HS-27A (cell line): ENCODE measurements at regions not wholly inside any gene's neighbourhood (a gene's known extent, or its start where the extent isn't known, plus 50 kb on each side); places are given as distances from the start of the nearest gene placed in this dataset.
"Not testable (repeated sequence)": the region's sequence is repeated elsewhere in the genome, so short reads cannot be mapped to it uniquely, and the experiment has no call there.

Experiments used
- DNase-seq: peaks from one replicate; pipeline ENCODE4 v3.0.0-alpha.2; 2012; ENCODE audit warnings: low read depth, missing footprints

DNA sequence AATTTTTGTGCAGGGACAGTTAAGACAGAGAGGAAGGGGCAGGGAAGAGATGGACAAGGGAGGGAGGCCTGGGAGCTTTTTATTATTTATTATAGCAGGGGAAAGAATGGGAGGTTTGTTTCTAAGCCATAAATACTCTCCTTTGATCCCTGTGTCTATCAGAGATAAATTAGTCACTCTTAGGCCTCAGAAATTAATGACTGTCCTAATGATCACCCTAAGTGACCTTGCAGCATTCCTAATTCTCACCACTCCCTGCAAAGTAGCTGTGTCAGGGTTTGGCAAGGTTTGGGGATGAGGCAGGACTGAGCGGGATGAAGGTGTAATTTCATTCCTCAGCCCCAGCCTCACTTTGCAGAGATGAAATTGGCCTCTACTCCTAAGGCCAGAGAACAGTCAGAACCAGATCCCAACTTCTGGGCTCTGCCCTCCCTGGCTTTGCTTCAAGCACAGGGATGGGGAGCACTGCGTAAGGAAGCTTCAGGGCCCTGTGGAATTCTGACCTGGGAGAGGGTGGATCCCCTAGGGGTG lies 95.0 kb downstream of the TMEM17 start:
- no peak for DNase-seq

DNA sequence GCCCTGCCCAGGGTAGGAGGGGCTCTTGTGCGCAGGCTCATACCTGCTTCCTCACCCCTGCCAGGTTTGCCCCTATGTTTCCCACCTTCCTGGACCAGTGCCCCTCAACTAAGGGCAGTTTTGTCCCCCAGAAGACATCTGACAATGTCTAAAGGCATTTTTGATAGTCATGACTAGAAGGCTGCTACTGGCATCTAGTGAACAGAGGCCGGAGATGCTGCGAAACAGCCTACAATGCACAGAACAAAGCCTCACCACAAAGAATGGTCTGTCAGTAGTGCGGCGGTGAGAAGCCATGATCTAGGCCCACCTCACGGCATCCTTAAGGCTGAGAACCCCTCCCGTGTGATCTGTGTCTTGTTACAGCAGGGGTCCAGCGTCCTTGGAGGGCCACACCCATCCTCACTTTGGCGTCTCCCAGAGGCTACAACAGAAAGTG lies 96.0 kb downstream of the TMEM17 start:
- no peak for DNase-seq

DNA sequence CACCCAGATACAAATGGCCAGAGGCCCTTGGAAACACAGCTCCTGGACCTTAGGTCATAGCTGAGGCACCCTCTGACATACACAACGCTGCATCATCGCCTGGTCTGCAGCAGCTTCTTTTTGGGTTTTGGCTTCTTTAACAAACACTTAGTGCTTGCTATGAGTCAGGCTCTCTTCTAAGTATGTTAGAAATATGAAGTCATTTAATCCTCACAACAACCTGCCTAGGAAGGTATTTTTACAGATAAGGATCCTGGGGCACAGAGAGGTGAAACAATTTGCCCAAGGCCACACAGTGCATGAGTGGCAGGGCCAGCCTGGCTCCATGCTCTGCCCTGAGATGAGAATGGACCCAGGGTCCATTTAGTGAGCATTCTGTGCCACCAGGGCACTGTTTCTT lies 96.6 kb downstream of the TMEM17 start:
- DNase-seq: no peak

DNA sequence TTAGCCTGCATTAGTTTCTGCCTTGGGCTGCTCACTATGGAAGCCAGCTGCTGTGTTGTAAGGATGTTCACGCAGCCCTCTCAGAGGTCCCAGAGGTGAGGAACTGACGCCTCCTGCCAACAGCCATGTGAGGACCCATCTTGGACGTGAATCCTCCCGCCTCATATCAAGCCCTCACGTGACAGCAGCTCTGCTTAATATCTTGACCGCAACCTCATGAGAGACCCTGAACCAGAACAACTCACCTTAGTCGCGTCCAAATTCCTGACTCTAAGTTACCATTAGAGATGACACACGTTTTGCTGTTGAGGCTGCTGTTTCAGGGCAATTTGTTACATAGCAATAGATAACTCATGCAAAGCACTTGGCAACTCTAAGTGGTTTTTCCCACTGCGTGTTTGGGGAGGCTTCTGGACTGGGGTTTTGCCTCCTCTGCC lies 97.7 kb downstream of the TMEM17 start:
- DNase-seq: no peak

DNA sequence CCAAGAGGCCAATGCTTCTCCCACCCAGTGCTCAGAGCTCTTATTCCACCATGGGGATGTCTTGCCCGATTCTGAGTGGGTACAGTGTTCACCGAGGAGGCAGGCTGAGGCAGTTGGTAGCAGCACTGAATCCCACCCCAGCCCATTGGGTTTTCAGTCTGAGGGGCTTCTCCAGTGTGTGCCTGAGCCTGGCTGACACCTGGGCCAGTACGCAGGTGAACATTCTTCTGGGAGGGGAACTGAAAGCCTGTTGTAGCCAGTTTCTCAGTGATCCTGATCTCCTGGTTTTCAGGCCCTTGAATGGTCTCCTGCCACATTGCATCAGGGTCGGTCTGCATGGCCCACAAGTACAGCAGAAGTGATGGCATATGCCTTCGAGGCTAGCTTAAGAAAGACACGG lies 98.2 kb downstream of the TMEM17 start:
- no peak for DNase-seq

DNA sequence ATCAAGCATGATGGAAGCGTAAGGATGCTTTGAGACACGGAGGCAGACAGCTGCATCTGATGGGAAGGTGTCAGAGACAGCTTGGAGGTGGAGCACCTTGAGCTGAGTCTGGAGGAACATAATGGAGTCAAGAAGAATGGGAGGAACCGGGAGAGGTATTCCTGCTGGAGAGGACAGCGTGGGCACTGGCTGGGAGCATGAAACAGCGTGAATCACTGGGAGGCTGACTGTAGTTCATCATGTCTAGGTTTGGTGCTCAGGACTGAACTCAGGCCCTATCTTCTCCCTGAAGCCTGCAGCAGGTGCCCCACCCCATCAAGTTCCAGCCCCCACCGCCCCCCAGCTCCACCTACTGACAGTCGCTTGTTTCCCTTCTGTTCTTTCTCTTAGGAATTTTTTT lies 98.6 kb downstream of the TMEM17 start:
- DNase-seq: no peak

DNA sequence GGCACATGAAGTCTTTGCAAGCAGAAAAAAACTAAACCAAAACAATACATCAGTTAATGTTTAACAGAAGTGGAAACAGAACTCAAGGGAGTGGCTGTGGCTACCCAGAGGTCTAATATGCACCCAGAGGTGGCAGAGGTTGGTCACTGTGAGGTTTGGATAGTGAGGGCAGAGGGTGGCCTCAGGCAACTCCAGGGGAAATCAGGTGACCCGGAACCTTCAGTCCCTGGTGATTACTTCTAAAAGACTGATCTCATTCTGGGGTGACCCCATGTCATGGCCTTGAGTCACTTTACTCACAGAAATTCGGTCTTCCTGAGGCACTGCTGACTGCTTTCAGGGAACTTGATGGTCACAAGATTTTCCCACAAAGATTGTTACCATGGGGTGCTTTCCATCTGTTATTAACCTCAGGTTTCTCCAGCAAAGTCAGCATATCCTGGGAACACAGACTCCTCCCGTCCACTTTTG lies 99.4 kb downstream of the TMEM17 start:
- no peak for DNase-seq

DNA sequence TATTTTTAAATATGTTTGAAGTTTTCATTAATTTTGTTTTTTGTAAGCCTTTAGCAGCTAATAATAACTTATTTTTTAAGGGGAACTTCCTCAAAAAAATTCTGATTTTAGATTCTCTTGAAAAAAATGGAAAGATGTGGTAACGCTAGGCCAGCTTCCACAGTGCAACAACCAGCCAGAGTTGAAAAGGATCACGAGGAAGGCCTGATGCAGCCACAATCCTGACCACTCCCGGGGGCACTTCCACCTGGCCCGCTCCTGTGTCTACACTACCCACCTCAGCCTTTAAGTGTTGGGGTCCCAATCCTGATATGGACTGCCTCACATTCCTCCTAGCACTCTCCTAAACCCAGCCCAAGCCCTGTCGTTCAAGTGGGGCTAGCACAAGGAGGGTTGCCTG lies 101.1 kb downstream of the TMEM17 start:
- DNase-seq: no peak

DNA sequence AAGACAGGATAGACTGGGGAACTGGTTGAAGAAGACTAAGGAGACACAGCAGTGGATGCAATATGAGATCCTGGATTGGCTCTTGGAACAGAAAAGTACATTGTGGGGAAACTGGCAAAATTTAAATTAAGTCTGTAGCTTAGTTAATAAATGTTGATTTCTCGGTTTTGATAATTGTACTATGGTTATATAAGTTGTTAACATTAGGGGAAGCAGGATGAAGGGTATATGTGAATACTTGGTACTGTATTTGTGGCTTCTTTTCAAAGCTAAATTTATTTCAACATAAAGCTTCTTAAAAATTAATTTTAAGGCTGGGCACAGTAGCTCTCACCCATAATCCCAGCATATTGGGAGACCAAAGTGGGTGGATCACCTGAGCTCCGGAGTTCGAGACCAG lies 103.8 kb downstream of the TMEM17 start:
- no peak for DNase-seq

DNA sequence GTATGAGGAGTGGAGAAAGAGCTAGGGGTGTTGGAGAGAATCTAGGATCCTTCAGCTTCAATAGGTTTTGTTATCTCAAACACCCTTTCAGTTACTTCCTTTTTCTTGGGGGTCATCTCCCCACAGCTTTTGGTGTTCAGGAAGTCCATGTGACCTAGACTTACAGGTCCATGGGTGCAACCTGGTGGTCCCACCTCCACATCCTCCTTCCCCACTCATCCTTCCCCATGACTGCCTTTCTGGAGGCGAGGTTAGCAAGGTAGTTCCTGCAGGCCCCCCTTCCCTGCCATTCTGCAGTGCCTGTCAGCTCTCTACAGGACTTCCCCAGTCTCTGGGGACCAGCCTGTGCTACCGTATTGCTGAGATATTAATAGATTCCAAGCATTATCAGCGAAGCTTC lies 107.6 kb downstream of the TMEM17 start:
- DNase-seq: no peak

DNA sequence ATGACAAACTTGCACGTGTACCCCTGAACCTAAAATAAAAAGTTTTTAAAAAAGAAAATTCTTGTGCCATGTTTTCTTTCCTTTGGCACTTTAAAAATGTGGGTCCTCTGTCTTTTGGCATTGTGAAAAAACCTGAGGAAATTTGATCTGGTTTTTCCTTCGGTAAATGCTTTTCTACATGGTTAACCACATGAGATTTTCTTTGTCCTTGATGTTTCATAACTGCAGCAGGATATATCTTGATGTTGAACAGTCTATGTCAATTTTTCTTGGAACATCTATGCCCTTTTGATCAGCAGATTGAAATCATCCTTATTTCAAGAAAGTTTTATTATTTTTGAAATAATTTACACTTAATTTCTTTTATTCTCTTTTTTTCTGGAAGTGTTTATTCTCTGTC lies 109.1 kb downstream of the TMEM17 start:
- DNase-seq: no peak

DNA sequence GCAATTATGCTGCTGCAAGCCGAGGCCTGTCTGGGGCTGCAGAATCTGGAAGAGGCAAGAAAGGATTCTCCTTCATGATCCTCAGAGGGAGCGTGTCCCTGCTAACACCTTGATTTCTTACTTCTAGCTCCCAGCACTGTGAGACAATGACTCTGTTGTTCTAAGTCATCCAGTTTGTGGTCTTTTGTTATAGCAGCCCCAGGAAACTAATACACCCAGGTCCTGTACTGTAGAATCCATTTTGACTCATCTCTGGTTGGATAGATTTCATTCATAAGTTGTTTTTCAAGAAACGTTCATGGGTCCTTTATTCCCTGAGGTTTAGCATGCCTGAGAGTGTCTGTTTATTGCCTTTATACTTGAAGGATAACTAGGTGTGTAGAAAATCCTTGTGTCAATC lies 112.7 kb downstream of the TMEM17 start:
- no peak for DNase-seq

DNA sequence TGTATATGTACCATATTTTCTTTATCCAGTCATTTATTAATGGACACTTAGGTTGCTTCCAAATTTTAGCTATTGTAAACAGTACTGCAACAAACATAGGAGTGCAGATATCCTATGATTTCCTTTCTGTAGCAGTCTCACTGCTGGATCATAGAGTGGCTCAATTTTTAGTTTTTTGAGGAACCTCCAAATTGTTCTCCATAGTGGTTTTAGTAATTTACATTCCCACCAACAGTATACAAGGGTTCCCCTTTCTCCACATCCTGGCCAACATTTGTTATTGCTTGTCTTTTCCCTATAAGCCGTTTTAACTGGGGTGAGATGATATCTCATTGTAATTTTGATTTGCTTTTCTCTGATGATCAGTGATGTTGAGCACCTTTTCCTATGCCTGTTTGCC lies 114.3 kb downstream of the TMEM17 start:
- no peak for DNase-seq

DNA sequence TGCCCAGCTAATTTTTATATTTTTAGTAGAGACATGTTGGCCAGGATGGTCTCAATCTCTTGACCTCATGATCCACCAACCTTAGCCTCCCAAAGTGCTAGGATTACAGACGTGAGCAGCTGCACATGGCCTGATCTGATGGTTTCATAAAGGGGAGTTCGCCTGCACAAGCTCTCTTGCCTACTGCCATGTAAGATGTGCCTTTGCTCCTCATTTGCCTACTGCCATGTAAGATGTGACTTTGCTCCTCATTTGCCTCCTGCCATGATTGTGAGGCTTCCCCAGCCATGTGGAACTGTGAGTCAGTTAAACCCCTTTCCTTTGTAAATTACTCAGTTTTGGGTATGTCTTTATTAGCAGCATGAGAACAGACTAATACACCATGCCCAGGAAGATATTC lies 119.6 kb downstream of the TMEM17 start:
- not testable (repeated sequence) for DNase-seq

DNA sequence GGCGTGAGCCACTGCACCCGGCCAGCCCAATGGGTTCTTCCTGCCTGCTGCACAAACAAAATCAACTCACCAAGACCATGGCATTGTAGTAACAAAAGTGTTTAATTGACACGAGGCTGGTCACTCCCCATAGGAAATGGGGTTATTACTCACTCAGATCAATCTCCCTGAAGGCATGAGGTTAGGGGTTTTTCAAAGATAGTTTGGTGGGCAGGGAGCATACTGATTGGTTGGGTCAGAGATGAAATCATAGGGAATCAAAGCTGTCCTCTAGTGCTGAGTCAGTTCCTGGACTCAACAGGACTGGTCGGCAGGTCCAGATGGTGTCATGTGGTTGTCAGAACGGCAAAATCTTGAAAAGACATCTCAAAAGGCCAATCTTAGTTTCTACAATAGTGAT lies 122.1 kb downstream of the TMEM17 start:
- no peak for DNase-seq

DNA sequence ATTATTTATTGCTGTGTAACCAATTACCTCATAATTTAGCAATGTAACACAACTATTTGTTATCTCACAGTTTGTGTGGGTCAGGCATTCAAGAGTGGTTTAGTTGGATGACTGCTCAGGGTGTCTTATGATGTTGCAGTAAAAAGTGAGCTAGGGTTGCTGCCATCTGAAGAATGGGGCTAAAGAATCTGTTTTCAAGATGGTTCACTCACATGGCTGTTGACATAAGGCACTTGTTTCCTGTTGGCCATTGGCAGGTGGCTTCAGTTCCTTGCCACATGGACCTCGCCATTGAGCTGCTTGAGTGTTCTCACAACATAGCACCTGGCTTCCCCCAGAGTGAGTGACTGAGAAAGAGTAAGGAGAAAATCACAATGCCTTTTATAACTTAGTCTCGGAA lies 123.2 kb downstream of the TMEM17 start:
- no peak for DNase-seq

DNA sequence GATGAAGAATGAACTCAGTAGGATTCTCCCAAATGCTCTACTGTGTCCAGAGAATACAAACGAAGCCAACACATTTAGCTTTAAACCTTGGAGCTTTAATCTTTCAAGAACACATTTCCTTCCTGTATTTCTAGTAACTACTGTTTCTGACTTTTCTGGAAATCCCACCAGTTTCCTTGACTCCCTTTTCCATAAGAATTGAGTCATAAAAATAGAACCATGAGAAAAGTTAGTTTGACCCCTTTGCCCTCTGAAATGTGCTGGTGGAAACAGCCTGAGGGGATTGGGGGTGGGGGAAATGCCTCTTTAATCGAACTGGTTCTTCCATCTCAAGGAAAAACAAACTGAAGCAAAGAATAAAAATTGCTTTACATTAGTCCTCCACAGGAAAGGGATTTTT lies 123.9 kb downstream of the TMEM17 start:
- no peak for DNase-seq

DNA sequence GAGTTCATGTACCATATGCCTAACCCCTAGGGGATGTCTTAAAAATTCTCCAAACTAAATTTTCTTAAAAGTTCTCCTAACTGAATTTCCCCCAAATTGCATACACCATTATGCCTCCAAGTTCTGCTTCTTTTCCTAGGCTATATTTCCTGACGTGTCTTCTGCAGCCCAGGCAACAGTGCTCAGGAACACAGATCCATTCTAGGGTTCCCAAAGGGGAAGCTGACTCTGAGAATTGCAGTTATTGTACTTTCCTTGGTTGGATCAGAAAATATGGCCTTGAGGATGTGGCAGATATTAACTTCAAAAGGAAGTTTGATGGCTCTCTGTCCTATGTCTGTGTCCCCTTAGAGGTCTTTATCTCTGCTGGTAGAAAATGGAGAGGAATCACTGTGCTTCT lies 124.3 kb downstream of the TMEM17 start:
- DNase-seq: no peak

DNA sequence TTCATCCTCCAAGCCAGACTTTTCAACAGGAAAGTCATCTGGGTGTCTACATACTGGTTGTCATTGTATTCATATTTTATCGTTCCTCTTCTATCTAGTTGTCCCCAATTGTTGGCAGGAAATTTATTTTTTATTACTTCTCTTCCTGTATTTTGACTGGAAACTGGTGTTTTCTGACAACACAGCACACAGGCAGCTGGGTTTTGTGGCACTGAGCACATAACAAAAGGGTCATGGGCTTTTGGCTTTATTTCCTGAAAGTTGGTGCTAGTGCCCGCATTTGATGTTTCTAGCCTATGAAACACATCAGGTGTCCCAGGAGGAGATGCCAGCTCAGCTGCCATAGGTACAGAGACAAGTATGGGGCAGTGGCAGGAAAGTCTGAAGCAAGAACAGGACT lies 126.4 kb downstream of the TMEM17 start:
- DNase-seq: no peak

DNA sequence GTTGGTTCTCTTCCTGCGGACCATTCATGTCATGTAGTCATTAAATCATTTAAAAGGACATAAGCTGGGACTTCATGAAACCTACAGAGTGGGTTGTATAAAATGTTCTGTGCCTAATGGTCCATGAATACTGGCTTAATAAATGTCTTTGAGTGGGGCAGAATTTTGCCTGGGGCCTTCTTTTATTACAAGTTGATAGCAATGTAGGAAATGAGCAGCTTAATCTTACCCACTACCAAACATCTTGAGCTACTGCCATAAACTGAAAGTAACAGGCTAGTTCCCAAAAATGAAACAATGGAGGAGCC lies 130.9 kb downstream of the TMEM17 start:
- no peak for DNase-seq

DNA sequence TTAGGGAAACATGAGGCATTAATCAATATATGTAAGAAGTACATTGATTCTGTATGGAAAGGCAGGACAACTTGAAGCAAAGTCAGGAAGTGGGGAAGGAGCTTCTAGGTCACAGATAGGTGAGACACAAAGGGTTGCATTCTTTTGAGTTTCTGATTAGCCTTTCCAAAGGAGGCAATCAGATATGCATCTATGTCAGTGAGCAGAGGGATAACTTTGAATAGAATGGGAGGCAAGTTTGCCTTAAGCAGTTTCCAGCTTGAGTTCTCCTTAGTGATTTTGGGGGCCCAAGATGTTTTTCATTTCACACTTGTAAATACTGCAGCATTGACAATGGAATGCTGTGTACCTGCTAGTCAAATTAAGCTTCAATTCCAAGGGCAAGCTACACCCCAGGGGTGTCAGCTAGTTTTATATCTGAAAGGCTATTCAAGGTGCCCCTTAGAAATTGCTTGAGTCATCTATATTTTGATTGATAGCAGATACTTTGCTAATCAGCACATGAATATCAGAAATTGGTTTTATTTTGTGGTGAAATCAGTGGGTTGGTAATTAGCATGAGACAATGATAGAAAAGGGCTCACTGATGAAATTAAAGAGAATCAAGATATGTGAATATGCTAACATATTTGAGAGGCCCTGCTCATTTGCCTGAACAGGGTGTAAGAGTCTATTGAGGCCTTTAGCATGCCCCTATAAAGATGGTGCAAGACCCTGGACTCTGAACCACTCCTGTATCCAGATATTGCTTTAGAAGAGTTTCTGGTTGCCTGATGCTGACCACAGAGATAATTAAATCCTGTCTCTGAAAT lies 131.5 kb downstream of the TMEM17 start:
- DNase-seq: no peak

DNA sequence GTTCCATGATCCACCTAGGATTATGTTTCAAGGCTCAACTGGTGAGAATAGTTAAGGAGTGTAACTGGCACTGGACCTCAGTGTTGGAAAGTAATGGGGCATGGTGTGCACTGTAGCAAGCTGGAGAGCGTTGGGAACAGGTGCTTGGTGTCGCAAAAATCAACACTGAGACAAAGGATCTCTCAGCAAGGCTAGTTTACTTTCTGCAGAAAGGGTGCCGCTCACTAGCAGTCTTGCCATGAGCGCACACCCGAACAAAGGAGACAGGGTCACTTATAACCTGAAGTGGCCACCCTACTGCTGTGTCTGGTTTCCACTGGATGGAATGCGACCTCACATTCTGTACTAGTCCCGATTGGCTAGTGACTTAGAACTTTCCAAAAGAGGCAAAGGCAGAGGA lies 133.2 kb downstream of the TMEM17 start:
- DNase-seq: no peak

DNA sequence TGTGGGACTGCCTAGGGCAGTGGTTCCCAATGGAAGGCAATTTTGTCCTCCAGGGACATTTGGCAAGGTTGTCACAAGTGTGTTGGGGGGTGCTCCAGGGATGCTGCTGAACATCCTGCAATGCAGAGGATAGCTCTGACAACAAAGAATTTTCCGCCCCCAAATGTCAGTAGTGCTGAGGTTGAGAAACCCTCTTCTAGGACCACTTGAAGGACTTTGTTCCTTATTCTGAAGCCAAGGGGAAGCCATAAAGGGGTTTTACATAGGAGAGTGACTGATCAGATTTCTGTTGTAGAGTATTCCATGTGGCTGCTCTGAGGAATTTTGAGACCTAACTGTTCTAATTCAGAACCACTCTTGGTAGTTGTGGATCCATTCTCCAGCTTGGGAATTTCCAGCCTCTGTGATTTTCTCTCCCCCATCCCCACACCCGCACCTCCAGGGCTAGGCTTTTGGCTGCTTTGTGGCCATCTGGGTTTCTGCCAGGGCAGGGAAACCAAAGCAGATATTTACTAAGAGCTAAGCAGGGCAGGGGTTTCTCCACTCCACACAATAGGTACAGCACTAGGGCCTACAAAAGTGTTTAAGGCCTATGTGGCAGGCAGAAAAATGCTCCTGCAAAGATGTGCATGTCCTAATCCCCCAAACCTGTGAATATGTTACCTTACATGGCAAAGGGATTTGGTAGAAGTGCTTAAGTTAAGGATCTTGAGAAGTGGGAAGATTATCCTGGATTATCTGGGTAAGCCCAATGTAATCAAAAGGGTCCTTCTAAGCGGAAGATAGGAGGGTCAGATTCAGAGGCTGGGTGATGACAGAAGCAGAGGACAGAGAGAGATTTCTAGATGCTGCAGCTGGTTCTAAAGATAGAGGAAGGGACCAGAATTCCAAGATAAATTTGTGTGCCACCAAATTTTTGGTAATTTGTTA lies 135.4 kb downstream of the TMEM17 start:
- DNase-seq: no peak
